ENCODE measurements at regions not wholly inside any gene's neighbourhood (a gene's known extent, or its start where the extent isn't known, plus 50 kb on each side); places are given as distances from the start of the nearest gene placed in this dataset.
"Not testable (repeated sequence)": the region's sequence is repeated elsewhere in the genome, so short reads cannot be mapped to it uniquely, and the experiment has no call there.

DNA sequence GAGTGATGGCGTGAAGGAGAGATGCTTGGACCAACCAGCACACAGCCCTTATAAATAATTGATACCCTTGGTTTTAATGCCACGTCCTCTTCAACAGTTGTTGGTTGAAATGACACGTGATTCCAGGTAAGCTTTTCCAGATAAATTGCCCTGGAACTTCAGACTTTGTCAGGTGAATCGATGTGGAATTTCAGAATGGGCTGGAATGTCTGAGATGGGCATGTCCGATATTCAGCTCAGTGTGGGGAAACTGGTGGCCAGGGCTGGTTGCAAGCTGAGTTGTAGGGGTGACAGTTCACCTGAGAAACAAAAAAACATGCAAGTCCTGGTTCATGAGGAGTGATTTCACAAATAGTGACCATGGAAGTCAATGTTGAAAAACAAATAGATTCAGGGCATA is 104.0 kb upstream of the PRKX start:
- H3K27me3 Mint-ChIP-seq (ENCODE audit: low read depth); H3K9me3 Mint-ChIP-seq; H3K4me3 Mint-ChIP-seq; H3K27ac Mint-ChIP-seq; CTCF ChIA-PET; H3K4me1 Mint-ChIP-seq (ENCODE audit: low read depth); H3K36me3 Mint-ChIP-seq (ENCODE audit: low read depth); intact Hi-C loops (cut with micrococcal nuclease); DNase-seq: not testable (repeated sequence)

GRCh38 chrX:3815896-3816664 is 102.6 kb upstream of the PRKX start:
- intact Hi-C loops (cut with micrococcal nuclease), result loop anchor here (2.0 kb wide), 1 partner anchor 77 kb away; no protein-coding TSS in a partner anchor
- CTCF ChIA-PET, result interaction anchor here (0.5 kb wide), 1 partner anchor 172 kb away, joined by 3 read pairs; no protein-coding TSS in a partner anchor
- H3K4me3 Mint-ChIP-seq, result peak overlapping the region; percentile 70
- no peaks in the 10 kb centered on the region for H3K27me3 Mint-ChIP-seq (ENCODE audit: low read depth)
- no peaks in the 10 kb centered on the region for H3K9me3 Mint-ChIP-seq
- H3K27ac Mint-ChIP-seq, result peak overlapping the region; percentile 61
- H3K36me3 Mint-ChIP-seq (ENCODE audit: low read depth), result peaks cover 6% of the 10 kb centered on the region
- peaks cover 11% of the 10 kb centered on the region for H3K4me1 Mint-ChIP-seq (ENCODE audit: low read depth)
- DNase-seq, result peak; percentile 29

GRCh38 chrX:3811331-3812311 is 98.2 kb upstream of the PRKX start:
- intact Hi-C loops (cut with micrococcal nuclease), result loop anchor here (1.0 kb wide), 3 partner anchors 160 to 776 kb away; no protein-coding TSS in a partner anchor
- H3K4me3 Mint-ChIP-seq, result peak overlapping the region; percentile 9
- no peaks in the 10 kb centered on the region for H3K9me3 Mint-ChIP-seq
- H3K27me3 Mint-ChIP-seq (ENCODE audit: low read depth), result peaks cover 3% of the 10 kb centered on the region
- DNase-seq, result peak; percentile 54
- no peaks in the 10 kb centered on the region for H3K36me3 Mint-ChIP-seq (ENCODE audit: low read depth)
- CTCF ChIA-PET, result interaction anchor here (0.6 to 1.3 kb wide), 6 partner anchors 8 to 174 kb away, joined by 3 to 11 read pairs (median 4); no protein-coding TSS in a partner anchor
- H3K27ac Mint-ChIP-seq, result no peak overlapping the region
- peaks cover 11% of the 10 kb centered on the region for H3K4me1 Mint-ChIP-seq (ENCODE audit: low read depth)

DNA sequence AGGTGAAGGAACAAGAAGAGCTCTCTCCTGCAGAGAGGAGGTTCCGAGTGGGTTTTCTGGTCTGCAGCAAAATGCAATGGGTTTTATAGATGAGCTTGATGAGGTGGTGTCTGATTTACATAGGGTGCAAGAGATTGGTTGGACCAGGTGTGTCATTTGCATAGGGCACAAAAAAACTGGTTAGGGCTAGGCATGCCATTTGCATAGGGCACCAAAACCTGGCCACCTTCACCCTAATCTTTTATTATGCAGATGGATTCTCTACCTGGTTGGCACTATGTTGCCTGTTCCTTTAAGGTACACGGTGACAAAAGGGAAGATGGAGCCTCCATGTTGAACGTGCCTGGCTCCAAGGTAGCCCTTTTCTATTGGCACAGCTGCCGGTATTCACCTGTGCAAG is 94.5 kb upstream of the PRKX start:
- no peaks in the 10 kb centered on the region for H3K36me3 Mint-ChIP-seq (ENCODE audit: low read depth)
- CTCF ChIA-PET, result no interaction called here
- no peak overlapping the region for H3K4me3 Mint-ChIP-seq
- DNase-seq, result no peak
- peaks cover 9% of the 10 kb centered on the region for H3K4me1 Mint-ChIP-seq (ENCODE audit: low read depth)
- intact Hi-C loops (cut with micrococcal nuclease), result no loop called here
- no peaks in the 10 kb centered on the region for H3K9me3 Mint-ChIP-seq
- peaks cover 5% of the 10 kb centered on the region for H3K27me3 Mint-ChIP-seq (ENCODE audit: low read depth)
- no peak overlapping the region for H3K27ac Mint-ChIP-seq

DNA sequence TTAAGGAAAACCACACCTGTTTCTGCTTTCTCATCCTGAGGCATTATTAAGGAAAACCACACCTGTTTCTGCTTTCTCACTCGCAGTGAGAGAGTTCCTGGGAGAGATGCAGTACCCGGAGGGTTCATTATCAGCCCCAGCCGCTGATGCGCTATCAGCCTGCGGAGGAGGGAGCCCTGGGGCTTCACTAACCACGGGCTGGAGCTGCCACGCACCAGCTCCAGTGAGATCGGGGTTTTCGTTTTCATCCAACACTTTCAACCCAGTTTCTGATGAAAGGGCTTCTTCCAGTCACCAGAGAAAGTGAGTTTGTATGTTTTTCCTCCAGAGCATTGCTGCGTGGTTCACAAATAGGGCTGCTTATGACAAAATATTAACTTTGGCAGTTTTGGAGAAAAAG is 93.2 kb upstream of the PRKX start:
- Mint-ChIP-seq H3K36me3 (ENCODE audit: low read depth) (no peaks in the 10 kb centered on the region), H3K4me3 (no peak overlapping the region), H3K4me1 (ENCODE audit: low read depth) (peaks cover 3% of the 10 kb centered on the region), H3K9me3 (no peaks in the 10 kb centered on the region), H3K27ac (no peak overlapping the region), H3K27me3 (ENCODE audit: low read depth) (peaks cover 5% of the 10 kb centered on the region)
- intact Hi-C loops (cut with micrococcal nuclease), result no loop called here
- DNase-seq, result no peak
- CTCF ChIA-PET, result no interaction called here

- no peaks in the 10 kb centered on the region for H3K9me3 Mint-ChIP-seq
- CTCF ChIA-PET, result interaction anchor here (0.6 kb wide), 1 partner anchor 8 kb away, joined by 3 read pairs; no protein-coding TSS in a partner anchor
- no peak for DNase-seq
- H3K36me3 Mint-ChIP-seq (ENCODE audit: low read depth), result no peaks in the 10 kb centered on the region
- no peak overlapping the region for H3K27ac Mint-ChIP-seq
- intact Hi-C loops (cut with micrococcal nuclease), result no loop called here
- peaks cover 5% of the 10 kb centered on the region for H3K27me3 Mint-ChIP-seq (ENCODE audit: low read depth)
- H3K4me3 Mint-ChIP-seq, result no peak overlapping the region
- no peaks in the 10 kb centered on the region for H3K4me1 Mint-ChIP-seq (ENCODE audit: low read depth)
These were observed 90.3 kb upstream of the PRKX start for GRCh38 chrX:3803713-3804112.

DNA sequence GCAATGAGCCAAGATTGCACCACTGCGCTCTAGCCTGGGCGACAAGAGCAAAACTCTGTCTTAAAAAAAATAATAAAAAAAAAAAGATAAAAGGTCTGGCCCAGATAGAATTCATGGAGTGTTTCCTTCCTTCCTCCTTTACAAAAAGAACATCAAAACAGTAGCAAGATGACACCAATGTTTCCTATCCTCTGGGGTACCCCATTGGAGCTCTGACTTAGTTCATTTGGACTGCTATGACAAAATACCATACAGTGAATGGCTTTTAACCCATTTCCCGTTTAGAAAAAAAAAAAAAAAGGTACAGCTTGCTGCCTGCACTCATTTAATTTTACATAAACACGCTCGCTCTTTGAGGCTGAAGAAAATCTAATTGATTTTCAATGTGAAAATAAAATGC is 89.9 kb upstream of the PRKX start:
- no peak for DNase-seq
- CTCF ChIA-PET, result interaction anchor here (0.6 kb wide), 1 partner anchor 8 kb away, joined by 3 read pairs; no protein-coding TSS in a partner anchor
- Mint-ChIP-seq H3K9me3 (no peaks in the 10 kb centered on the region), H3K27ac (no peak overlapping the region), H3K4me3 (no peak overlapping the region), H3K27me3 (ENCODE audit: low read depth) (peaks cover 5% of the 10 kb centered on the region), H3K4me1 (ENCODE audit: low read depth) (no peaks in the 10 kb centered on the region), H3K36me3 (ENCODE audit: low read depth) (no peaks in the 10 kb centered on the region)
- intact Hi-C loops (cut with micrococcal nuclease), result no loop called here

DNA sequence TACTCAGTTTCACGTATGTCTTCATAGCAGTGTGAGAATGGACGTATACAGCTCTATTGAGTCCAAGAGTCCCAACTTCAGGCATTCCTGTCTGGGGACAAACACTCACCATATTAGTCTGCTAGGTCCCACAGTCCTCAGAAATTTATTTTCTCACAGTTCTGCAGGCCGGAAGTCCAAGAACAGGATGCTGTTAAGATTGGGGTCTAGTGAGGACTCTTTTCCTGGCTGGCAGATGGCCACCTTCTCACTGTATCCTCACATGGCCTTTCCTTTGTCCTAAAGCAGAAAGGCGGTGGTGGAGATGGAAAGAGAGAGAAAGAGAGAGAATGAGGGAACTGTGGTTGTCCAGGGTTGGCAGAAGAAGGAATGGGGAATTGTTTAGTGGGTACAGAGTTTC is 82.0 kb upstream of the PRKX start:
- H3K27me3 Mint-ChIP-seq (ENCODE audit: low read depth); H3K27ac Mint-ChIP-seq; CTCF ChIA-PET; intact Hi-C loops (cut with micrococcal nuclease); H3K36me3 Mint-ChIP-seq (ENCODE audit: low read depth); H3K9me3 Mint-ChIP-seq; H3K4me3 Mint-ChIP-seq; H3K4me1 Mint-ChIP-seq (ENCODE audit: low read depth); DNase-seq: not testable (repeated sequence)

DNA sequence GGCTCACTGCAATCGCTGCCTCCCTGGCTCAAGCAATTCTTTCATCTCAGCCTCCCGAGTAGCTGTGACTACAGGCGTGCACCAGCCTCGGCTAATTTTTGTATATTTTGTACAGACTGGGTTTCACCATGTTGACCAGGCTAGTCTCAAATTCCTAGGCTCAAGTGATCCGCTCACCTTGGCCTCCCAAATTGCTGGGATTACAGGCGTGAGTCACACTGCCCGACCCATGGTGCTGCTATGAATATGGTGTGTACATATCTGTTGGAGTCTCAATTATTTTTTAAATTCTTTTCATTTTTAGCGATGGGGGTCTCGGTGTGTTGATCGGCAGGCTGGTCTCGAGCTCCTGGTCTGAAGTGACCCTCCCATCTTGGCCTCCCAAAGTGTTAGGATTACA is 78.0 kb upstream of the PRKX start:
- H3K27ac Mint-ChIP-seq, result no peak overlapping the region
- intact Hi-C loops (cut with micrococcal nuclease), result no loop called here
- DNase-seq, result no peak
- CTCF ChIA-PET, result interaction anchor here (0.6 kb wide), 1 partner anchor 44 kb away, joined by 3 read pairs; no protein-coding TSS in a partner anchor
- no peaks in the 10 kb centered on the region for H3K36me3 Mint-ChIP-seq (ENCODE audit: low read depth)
- H3K4me3 Mint-ChIP-seq, result no peak overlapping the region
- no peaks in the 10 kb centered on the region for H3K4me1 Mint-ChIP-seq (ENCODE audit: low read depth)
- H3K9me3 Mint-ChIP-seq, result no peaks in the 10 kb centered on the region
- no peaks in the 10 kb centered on the region for H3K27me3 Mint-ChIP-seq (ENCODE audit: low read depth)

- no peaks in the 10 kb centered on the region for H3K27me3 Mint-ChIP-seq (ENCODE audit: low read depth)
- no peak overlapping the region for H3K4me3 Mint-ChIP-seq
- CTCF ChIA-PET, result interaction anchor here (0.9 to 1.0 kb wide), 2 partner anchors 23 to 137 kb away, joined by 3 to 5 read pairs; no protein-coding TSS in a partner anchor
- H3K9me3 Mint-ChIP-seq, result peaks cover 5% of the 10 kb centered on the region
- H3K36me3 Mint-ChIP-seq (ENCODE audit: low read depth), result no peaks in the 10 kb centered on the region
- no peak overlapping the region for H3K27ac Mint-ChIP-seq
- DNase-seq, result peak; percentile 22
- intact Hi-C loops (cut with micrococcal nuclease), result loop anchor here (2.0 kb wide), 1 partner anchor 138 kb away; no protein-coding TSS in a partner anchor
- H3K4me1 Mint-ChIP-seq (ENCODE audit: low read depth), result no peaks in the 10 kb centered on the region
These were observed 75.2 kb upstream of the PRKX start for GRCh38 chrX:3788494-3789233.

- no peaks in the 10 kb centered on the region for H3K36me3 Mint-ChIP-seq (ENCODE audit: low read depth)
- CTCF ChIA-PET, result interaction anchor here (0.9 to 1.0 kb wide), 2 partner anchors 24 to 136 kb away, joined by 3 to 5 read pairs; no protein-coding TSS in a partner anchor
- no peak for DNase-seq
- no peaks in the 10 kb centered on the region for H3K27me3 Mint-ChIP-seq (ENCODE audit: low read depth)
- H3K9me3 Mint-ChIP-seq, result peaks cover 5% of the 10 kb centered on the region
- no peak overlapping the region for H3K27ac Mint-ChIP-seq
- H3K4me1 Mint-ChIP-seq (ENCODE audit: low read depth), result no peaks in the 10 kb centered on the region
- intact Hi-C loops (cut with micrococcal nuclease), result loop anchor here (2.0 kb wide), 1 partner anchor 137 kb away; no protein-coding TSS in a partner anchor
- H3K4me3 Mint-ChIP-seq, result no peak overlapping the region
These were observed 74.4 kb upstream of the PRKX start for GRCh38 chrX:3787856-3788255.

DNA sequence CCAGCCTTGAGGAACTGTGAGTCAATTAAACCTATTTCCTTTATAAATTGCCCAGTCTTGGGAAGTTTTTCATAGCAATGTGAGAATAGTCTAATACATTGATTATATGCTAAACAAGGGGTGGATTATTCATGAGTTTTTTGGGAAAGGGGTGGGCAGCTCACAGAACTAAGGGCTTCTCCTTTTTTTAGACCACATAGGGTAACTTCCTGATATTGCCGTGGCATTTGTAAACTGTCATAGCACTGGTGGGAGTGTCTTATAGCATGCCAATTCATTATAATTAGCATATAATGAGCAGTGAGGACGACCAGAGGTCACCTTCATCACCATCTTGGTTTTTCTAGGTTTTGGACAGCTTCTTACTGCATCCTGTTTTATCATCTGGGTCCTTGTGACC is 72.4 kb upstream of the PRKX start:
- H3K36me3 Mint-ChIP-seq (ENCODE audit: low read depth); DNase-seq; H3K4me3 Mint-ChIP-seq; CTCF ChIA-PET; H3K27me3 Mint-ChIP-seq (ENCODE audit: low read depth); intact Hi-C loops (cut with micrococcal nuclease); H3K4me1 Mint-ChIP-seq (ENCODE audit: low read depth); H3K9me3 Mint-ChIP-seq; H3K27ac Mint-ChIP-seq: not testable (repeated sequence)
